Neural progenitor cell (in vitro differentiated cells): ENCODE measurements at regions not wholly inside any gene's neighbourhood (a gene's known extent, or its start where the extent isn't known, plus 50 kb on each side); places are given as distances from the start of the nearest gene placed in this dataset.
A peak's percentile ranks its signal among the peaks of the same experiment; 100 is the strongest.

ENCODE experiments used
- DNase-seq: peaks from one replicate; pipeline ENCODE4 v3.0.0-alpha.2; 2016; ENCODE audit warnings: low spot score
- H2AFZ ChIP-seq: fragments of 200-600 bp; sonication (generic); replicated peaks from 2 replicates; pipeline ENCODE4 v1.6.1; 2016; ENCODE audit warnings: antibody characterized with exemption
- H3F3A ChIP-seq: fragments of 200-600 bp; sonication (generic); 2 replicates; pipeline ENCODE4 v1.6.1; 2016; ENCODE audit warnings: antibody characterized with exemption, low read depth
- H3K27ac ChIP-seq: fragments of 200-600 bp; sonication (generic); 2 replicates; pipeline ENCODE4 v1.5.1; 2016; ENCODE audit warnings: mild to moderate bottlenecking
- H3K27me3 ChIP-seq: fragments of 200-600 bp; sonication (generic); 2 replicates; pipeline ENCODE4 v1.6.1; 2016; ENCODE audit warnings: mild to moderate bottlenecking, moderate library complexity
- H3K36me3 ChIP-seq: fragments of 200-600 bp; sonication (generic); 2 replicates; pipeline ENCODE4 v1.5.1; 2016
- H3K4me1 ChIP-seq: fragments of 200-600 bp; sonication (generic); 2 replicates; pipeline ENCODE4 v1.6.1; 2016; ENCODE audit warnings: mixed run types
- H3K4me2 ChIP-seq: fragments of 200-600 bp; sonication (generic); 2 replicates; pipeline ENCODE4 v1.6.1; 2016
- H3K4me3 ChIP-seq: fragments of 200-600 bp; sonication (generic); 2 replicates; pipeline ENCODE4 v1.5.1; 2016
- H3K79me2 ChIP-seq: fragments of 200-600 bp; sonication (generic); 2 replicates; pipeline ENCODE4 v1.6.1; 2016; ENCODE audit warnings: low read depth
- H3K9ac ChIP-seq: fragments of 200-600 bp; sonication (generic); 2 replicates; pipeline ENCODE4 v1.6.1; 2016
- H3K9me3 ChIP-seq: fragments of 200-600 bp; sonication (generic); 2 replicates; pipeline ENCODE4 v1.5.1; 2016; ENCODE audit warnings: low read depth
- H4K20me1 ChIP-seq: fragments of 200-600 bp; sonication (generic); 2 replicates; pipeline ENCODE4 v1.6.1; 2016; ENCODE audit warnings: low read depth
- H3K27ac Mint-ChIP-seq: 3 replicates; pipeline ENCODE4 v1.8.0; 2021; ENCODE audit warnings: mixed read lengths
- H3K27me3 Mint-ChIP-seq: 2 replicates; pipeline ENCODE4 v1.8.0; 2022; ENCODE audit warnings: low read depth, mild to moderate bottlenecking, inconsistent platforms, moderate library complexity, mixed read lengths; ENCODE audit not compliant: insufficient read depth
- H3K36me3 Mint-ChIP-seq: 3 replicates; pipeline ENCODE4 v1.8.0; 2021; ENCODE audit warnings: mixed read lengths
- H3K4me1 Mint-ChIP-seq: 3 replicates; pipeline ENCODE4 v1.8.0; 2021; ENCODE audit warnings: mixed read lengths
- H3K4me3 Mint-ChIP-seq: 3 replicates; pipeline ENCODE4 v1.8.0; 2021; ENCODE audit warnings: mild to moderate bottlenecking, moderate library complexity, mixed read lengths
- H3K9me3 Mint-ChIP-seq: 3 replicates; pipeline ENCODE4 v1.8.0; 2020; ENCODE audit warnings: mixed read lengths
- EZH2 ChIP-seq: fragments of 200-600 bp; sonication (generic); IDR thresholded peaks from 2 replicates; pipeline ENCODE4 v1.6.1; 2017; ENCODE audit warnings: antibody characterized with exemption, mild to moderate bottlenecking, moderate library complexity
- EZH2phosphoT487 ChIP-seq: fragments of 200-600 bp; sonication (generic); IDR thresholded peaks from 2 replicates; pipeline ENCODE4 v1.6.1; 2017; ENCODE audit warnings: antibody characterized with exemption
- TF ChIP-seq, protein P1 (sequence below): fragments of 200-600 bp; sonication (generic); IDR thresholded peaks from 2 replicates; pipeline ENCODE4 v1.5.1; 2017; ENCODE audit warnings: antibody characterized with exemption, mild to moderate bottlenecking

DNA sequence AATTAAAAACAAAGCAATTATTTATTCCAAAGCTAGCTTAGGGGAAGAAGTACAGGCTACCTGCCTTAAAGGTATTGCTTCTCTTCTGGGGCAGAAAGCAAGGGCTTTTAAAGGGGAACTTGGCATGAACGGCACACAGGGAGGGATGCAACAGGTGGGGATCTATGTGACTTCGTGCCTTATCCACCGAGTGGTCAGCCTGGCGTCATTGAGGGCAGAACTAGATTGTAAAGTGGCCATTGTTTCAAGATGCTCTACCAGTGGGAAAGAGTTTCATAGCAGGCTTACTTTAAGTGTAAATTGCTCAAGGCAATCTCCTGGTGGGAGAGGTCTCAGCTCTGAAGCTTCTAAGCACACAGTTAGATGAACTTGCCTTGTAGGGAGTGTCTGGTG, 360.4 kb downstream of the ATP23 start:
- H3K27me3 Mint-ChIP-seq = no peaks in the 10 kb centered on the region

DNA sequence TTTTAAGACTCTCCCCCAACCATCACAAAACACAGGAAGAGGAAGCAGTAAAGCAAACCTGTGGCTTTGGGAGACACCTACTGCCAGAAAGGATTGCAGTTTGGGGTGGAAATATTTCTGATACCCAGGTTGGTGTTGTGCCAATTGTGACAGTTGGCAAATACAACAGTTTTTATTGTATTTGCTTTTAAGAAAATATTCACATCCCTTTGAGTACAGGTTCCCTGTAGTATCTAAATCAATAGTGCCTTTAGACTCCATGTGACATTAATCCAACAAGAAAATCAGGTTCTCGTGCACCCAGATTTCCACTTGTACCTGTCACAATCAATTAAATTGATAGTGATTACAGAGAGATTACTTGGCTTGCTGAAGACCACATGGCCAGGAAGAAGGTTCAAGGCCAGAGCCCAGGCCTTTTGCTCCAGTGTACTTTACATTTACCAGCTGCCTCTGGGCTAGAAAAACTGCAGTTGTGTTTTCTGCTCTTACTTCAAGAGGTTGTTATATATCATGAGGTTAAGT, 361.2 kb downstream of the ATP23 start:
- H3K4me1 ChIP-seq = no peaks in the 10 kb centered on the region
- peaks cover 9% of the 10 kb centered on the region for H3K9me3 Mint-ChIP-seq
- peaks cover 25% of the 10 kb centered on the region for H3K4me1 Mint-ChIP-seq
- no peaks in the 10 kb centered on the region for H3K27me3 Mint-ChIP-seq
- no peaks in the 10 kb centered on the region for H3F3A ChIP-seq
- no peak overlapping the region for H3K27ac ChIP-seq
- no peaks in the 10 kb centered on the region for H3K36me3 ChIP-seq
- DNase-seq = no peak
- H3K27ac Mint-ChIP-seq = no peak overlapping the region
- H3K4me3 Mint-ChIP-seq = no peak overlapping the region
- H3K4me2 ChIP-seq = no peak overlapping the region
- no peaks in the 10 kb centered on the region for H3K9me3 ChIP-seq
- peaks cover 3% of the 10 kb centered on the region for H3K36me3 Mint-ChIP-seq
- TF ChIP-seq, protein P1, sequence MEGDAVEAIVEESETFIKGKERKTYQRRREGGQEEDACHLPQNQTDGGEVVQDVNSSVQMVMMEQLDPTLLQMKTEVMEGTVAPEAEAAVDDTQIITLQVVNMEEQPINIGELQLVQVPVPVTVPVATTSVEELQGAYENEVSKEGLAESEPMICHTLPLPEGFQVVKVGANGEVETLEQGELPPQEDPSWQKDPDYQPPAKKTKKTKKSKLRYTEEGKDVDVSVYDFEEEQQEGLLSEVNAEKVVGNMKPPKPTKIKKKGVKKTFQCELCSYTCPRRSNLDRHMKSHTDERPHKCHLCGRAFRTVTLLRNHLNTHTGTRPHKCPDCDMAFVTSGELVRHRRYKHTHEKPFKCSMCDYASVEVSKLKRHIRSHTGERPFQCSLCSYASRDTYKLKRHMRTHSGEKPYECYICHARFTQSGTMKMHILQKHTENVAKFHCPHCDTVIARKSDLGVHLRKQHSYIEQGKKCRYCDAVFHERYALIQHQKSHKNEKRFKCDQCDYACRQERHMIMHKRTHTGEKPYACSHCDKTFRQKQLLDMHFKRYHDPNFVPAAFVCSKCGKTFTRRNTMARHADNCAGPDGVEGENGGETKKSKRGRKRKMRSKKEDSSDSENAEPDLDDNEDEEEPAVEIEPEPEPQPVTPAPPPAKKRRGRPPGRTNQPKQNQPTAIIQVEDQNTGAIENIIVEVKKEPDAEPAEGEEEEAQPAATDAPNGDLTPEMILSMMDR = peak; percentile 20
- TF ChIP-seq EZH2 = no peak
- no peak for TF ChIP-seq EZH2phosphoT487
- no peaks in the 10 kb centered on the region for H4K20me1 ChIP-seq
- H3K79me2 ChIP-seq = no peaks in the 10 kb centered on the region
- H3K4me3 ChIP-seq = no peak overlapping the region
- H3K9ac ChIP-seq = no peak overlapping the region
- no peak overlapping the region for H2AFZ ChIP-seq
- H3K27me3 ChIP-seq = no peaks in the 10 kb centered on the region

More for the DNA sequence above, 360.4 kb downstream of the ATP23 start:
- Mint-ChIP-seq H3K9me3 (peaks cover 6% of the 10 kb centered on the region), H3K4me3 (no peak overlapping the region), H3K27ac (no peak overlapping the region), H3K36me3 (peaks cover 3% of the 10 kb centered on the region), H3K4me1 (peaks cover 33% of the 10 kb centered on the region)
- H4K20me1 ChIP-seq = no peaks in the 10 kb centered on the region
- H3K79me2 ChIP-seq = no peaks in the 10 kb centered on the region
- H3K4me1 ChIP-seq = no peaks in the 10 kb centered on the region
- H3F3A ChIP-seq = no peaks in the 10 kb centered on the region
- H3K4me2 ChIP-seq = no peak overlapping the region
- no peak overlapping the region for H2AFZ ChIP-seq
- no peak for DNase-seq
- H3K27me3 ChIP-seq = no peaks in the 10 kb centered on the region
- TF ChIP-seq, protein P1 = no peak
- TF ChIP-seq EZH2phosphoT487 = no peak
- no peak overlapping the region for H3K9ac ChIP-seq
- no peak overlapping the region for H3K4me3 ChIP-seq
- H3K36me3 ChIP-seq = no peaks in the 10 kb centered on the region
- H3K27ac ChIP-seq = no peak overlapping the region
- no peaks in the 10 kb centered on the region for H3K9me3 ChIP-seq

DNA sequence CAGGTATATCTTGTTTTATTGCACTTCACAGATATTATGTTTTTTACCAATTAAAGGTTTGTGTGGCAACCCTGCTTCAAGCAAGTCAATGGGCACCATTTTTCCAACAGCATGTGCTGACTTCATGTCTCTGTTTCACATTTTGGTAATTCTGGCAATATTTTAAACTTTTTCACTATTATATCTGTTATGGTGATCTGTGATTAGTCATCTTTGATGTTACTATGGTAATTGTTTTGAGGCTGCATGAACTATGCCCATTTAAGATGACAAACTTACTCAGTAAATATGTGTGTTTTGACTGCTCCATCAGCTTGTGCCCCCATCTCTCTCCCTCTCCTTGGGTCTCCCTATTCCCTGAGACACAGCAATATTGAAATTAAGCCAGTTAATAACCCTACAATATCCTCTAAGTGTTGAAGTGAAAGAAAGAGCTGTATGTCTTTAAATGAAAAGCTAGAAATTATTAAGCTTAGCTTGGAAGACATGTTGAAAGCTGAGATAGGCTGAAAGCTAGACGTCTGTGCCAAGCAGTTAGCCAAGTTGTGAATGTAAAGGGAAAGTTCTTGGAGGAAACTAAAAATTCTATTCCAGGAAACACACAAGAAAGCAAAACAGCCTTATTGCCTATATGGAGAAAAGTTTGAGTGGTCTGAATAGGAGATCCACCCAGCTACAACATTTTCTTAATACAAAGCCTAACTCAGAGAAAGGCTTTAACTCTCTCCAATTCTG, 365.1 kb downstream of the ATP23 start:
- H3K27ac Mint-ChIP-seq = no peak overlapping the region
- H3K27me3 ChIP-seq = no peaks in the 10 kb centered on the region

More for the DNA sequence above, 365.1 kb downstream of the ATP23 start:
- no peak overlapping the region for H3K27ac ChIP-seq
- no peaks in the 10 kb centered on the region for H3K36me3 ChIP-seq
- Mint-ChIP-seq H3K36me3 (peaks cover 3% of the 10 kb centered on the region), H3K9me3 (peaks cover 11% of the 10 kb centered on the region), H3K4me1 (peaks cover 6% of the 10 kb centered on the region), H3K27me3 (no peaks in the 10 kb centered on the region), H3K4me3 (no peak overlapping the region)
- no peak overlapping the region for H2AFZ ChIP-seq
- H3K9me3 ChIP-seq = no peaks in the 10 kb centered on the region
- H3K4me1 ChIP-seq = no peaks in the 10 kb centered on the region
- TF ChIP-seq, protein P1 = no peak
- H3K4me2 ChIP-seq = no peak overlapping the region
- DNase-seq = no peak
- H3K9ac ChIP-seq = no peak overlapping the region
- no peaks in the 10 kb centered on the region for H4K20me1 ChIP-seq
- H3K4me3 ChIP-seq = no peak overlapping the region
- no peaks in the 10 kb centered on the region for H3K79me2 ChIP-seq
- no peaks in the 10 kb centered on the region for H3F3A ChIP-seq
